ENCODE measurements at regions not wholly inside any gene's neighbourhood (a gene's known extent, or its start where the extent isn't known, plus 50 kb on each side); places are given as distances from the start of the nearest gene placed in this dataset.

GRCh38 chr5:165149431-165149830, 1644.0 kb downstream of the MAT2B start:
- no peak overlapping the region for H2AFZ ChIP-seq (ENCODE audit: low read length)
- no peak for FAIRE-seq
- TF ChIP-seq JUNB (CRISPR knock-in tag; IDR thresholded peaks at IDR 0.05; ENCODE audit: borderline replicate concordance) (no peak), ZBTB40 (IDR thresholded peaks at IDR 0.05) (no peak), ZBTB40 (CRISPR knock-in tag; IDR thresholded peaks at IDR 0.05) (no peak), NFKB2 (CRISPR knock-in tag; IDR thresholded peaks at IDR 0.05; ENCODE audit: borderline replicate concordance) (no peak), NFIB (CRISPR knock-in tag; IDR thresholded peaks at IDR 0.05; ENCODE audit: borderline replicate concordance) (no peak), ATM (IDR thresholded peaks at IDR 0.05; ENCODE audit: borderline replicate concordance) (no peak), MEIS2 (CRISPR knock-in tag; IDR thresholded peaks at IDR 0.05) (no peak), ZNF607 (CRISPR knock-in tag; IDR thresholded peaks at IDR 0.05; ENCODE audit: borderline replicate concordance) (no peak), KAT7 (CRISPR knock-in tag; IDR thresholded peaks at IDR 0.05; ENCODE audit: borderline replicate concordance) (no peak)
- TF ChIP-seq, protein P1, sequence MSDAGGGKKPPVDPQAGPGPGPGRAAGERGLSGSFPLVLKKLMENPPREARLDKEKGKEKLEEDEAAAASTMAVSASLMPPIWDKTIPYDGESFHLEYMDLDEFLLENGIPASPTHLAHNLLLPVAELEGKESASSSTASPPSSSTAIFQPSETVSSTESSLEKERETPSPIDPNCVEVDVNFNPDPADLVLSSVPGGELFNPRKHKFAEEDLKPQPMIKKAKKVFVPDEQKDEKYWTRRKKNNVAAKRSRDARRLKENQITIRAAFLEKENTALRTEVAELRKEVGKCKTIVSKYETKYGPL (CRISPR knock-in tag; IDR thresholded peaks at IDR 0.05), result no peak
- TF ChIP-seq, protein P2, sequence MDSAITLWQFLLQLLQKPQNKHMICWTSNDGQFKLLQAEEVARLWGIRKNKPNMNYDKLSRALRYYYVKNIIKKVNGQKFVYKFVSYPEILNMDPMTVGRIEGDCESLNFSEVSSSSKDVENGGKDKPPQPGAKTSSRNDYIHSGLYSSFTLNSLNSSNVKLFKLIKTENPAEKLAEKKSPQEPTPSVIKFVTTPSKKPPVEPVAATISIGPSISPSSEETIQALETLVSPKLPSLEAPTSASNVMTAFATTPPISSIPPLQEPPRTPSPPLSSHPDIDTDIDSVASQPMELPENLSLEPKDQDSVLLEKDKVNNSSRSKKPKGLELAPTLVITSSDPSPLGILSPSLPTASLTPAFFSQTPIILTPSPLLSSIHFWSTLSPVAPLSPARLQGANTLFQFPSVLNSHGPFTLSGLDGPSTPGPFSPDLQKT (CRISPR knock-in tag; IDR thresholded peaks at IDR 0.05; ENCODE audit: borderline replicate concordance), result no peak

More at GRCh38 chr5:165149431-165149830, 1644.0 kb downstream of the MAT2B start:
- Histone ChIP-seq H3K4me1 (ENCODE audit: insufficient read depth, low read length) (no peaks in the 10 kb centered on the region), H3K36me3 (replicated peaks in 1 of 2; ENCODE audit: control insufficient read depth in 1 of 2, insufficient read depth in 2 of 2, low read length in 2 of 2) (no peaks in the 10 kb centered on the region), H3K4me3 (replicated peaks in 1 of 3; ENCODE audit: insufficient read depth in 1 of 3, low read depth in 2 of 3, low read length in 3 of 3) (no peak overlapping the region), H3K9ac (ENCODE audit: insufficient read depth, low read depth, low read length) (no peak overlapping the region), H3K4me2 (ENCODE audit: low read depth, low read length) (no peak overlapping the region), H4K20me1 (ENCODE audit: insufficient read depth, low read length) (no peaks in the 10 kb centered on the region), H3K79me2 (ENCODE audit: insufficient read depth, low read length) (no peaks in the 10 kb centered on the region), H3K27me3 (ENCODE audit: control insufficient read depth in 1 of 2, insufficient read depth in 2 of 2, low read length in 2 of 2) (no peaks in the 10 kb centered on the region), H3K9me3 (ENCODE audit: low read length) (peaks cover 56% of the 10 kb centered on the region), H3K27ac (ENCODE audit: extremely low read length, insufficient read depth, low read length) (no peak overlapping the region)
- no TSS peak for BruUV-seq (replicated peaks)
- POLR2A ChIA-PET, result no interaction called here
- ATAC-seq, result no peak
- CTCF ChIA-PET (ENCODE audit: low intra/inter-chr PET ratio, low total read pairs), result no interaction called here
- 0% methylated on average over 1 of the region's 1 CpG for WGBS (ENCODE audit: low lambda C conversion rate)
- intact Hi-C loops (cut with micrococcal nuclease; ENCODE audit: unreplicated experiment) (no loop called here), in situ Hi-C loops (cut with HindIII; ENCODE audit: extremely low pct_ligation_motif_present, low pct_unique_long_range_greater_than_20kb) (no loop called here)
- DNase-seq (ENCODE audit: low spot score), result no peak
